Suppressor macrophage treated with lipopolysaccharide for 1 hour (primary cell): ENCODE measurements at regions not wholly inside any gene's neighbourhood (a gene's known extent, or its start where the extent isn't known, plus 50 kb on each side); places are given as distances from the start of the nearest gene placed in this dataset.
A peak's percentile ranks its signal among the peaks of the same experiment; 100 is the strongest.

Source experiments
- DNase-seq, 3 donors: peaks; one replicate each; pipeline ENCODE4 v3.0.0-alpha.2; 2020 to 2022

DNA sequence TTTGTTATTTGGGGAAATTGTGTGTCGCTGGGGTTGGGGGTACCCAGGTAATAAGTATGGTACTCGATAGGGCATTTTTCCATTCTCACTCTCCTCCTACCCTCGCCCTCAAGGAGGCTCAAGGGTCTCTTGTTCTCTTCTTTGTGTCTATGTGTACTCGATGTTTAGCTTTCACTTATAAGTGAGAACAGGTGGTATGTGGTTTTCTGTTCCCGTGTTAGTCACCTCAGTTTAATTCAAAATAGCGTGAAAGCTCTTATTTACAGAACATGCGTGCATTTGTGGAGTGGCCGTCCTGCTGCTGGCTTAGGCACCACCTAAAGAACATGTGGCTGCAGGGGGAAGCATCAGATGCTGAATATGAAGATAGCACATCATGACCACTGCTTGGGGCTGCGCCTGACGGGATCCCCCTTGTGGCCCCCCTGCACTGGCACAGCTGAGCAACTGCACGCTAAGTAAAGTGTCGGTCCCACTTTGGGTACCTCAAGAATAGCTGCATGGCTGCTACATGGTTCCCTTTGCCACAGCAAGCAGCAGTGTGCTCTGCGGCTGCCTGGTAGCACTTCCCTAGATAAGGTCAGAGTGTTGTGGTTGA lies 569.0 kb downstream of the DCDC2C start:
- DNase-seq, result no peak

DNA sequence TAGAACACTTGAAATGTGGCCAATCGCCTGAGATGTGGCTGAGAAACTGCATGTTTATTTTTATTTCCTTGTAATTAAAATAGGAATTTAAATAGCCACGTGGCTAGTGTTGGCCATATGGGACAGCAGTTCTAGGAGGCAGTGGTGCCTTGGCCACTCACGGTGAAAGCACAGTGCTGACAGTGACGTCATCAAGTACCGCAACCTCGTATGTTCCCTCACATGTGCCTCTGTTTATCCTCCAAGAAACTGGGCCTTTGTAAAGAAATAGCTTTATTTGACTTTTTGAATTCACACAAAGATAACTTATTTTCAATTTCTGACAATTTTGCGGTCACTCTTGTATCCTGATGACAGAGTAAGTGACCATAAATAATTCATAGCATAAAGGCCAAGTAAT lies 575.0 kb downstream of the DCDC2C start:
- DNase-seq, result no peak

DNA sequence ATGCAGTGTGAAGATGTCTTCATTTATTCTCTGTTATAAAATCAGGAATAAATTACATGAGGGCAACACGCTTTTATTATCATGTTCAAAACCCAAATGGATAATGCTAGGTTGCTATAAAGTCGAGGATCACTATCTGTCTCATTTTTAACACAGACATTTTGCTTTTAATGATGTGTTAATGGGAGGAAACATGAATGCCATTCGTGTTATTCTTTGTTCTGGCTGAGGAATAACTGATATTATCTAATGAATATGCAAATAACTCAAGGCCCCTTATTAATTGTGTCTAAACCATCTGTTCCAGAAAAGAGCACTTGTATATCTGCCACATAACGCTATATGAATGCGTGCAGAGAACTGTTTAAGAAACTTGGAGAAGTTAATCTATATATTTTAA lies 576.1 kb downstream of the DCDC2C start:
- DNase-seq, result no peak

DNA sequence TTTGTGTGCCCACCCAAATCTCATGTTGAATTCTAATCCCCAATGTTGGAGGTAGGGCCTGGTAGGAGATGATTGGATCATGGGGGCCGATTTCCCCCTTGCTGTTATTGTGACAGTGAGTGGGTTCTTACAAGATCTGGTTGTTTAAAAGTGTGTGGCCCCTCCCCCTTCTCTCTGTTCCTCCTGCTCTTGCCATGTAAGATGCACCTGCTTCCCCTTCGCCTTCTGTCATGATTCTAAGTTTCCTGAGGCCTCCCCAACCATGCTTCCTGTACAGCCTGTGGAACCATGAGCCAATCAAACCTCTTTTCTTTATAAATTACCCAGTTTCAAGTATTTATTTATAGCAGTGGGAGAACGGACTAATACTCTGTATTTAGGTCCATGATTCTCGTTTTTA lies 588.1 kb downstream of the DCDC2C start:
- no peak for DNase-seq

DNA sequence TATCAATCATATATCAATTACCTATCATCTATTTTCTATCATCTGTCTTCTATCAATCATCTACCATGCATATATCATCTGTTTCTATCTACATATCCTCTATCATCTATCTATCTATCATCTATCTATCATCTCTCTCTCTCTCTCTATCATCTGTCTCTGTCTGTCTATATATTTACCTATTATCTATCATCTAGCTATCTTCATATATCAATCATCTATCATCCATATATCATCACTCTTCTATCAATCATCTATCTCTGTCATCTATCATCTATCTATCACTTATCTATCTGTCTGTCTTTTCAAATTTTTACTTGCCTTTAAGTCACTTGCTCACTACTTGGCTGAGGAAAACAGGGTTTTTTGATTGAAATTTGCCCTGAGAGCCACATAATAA lies 592.3 kb downstream of the DCDC2C start:
- no peak for DNase-seq

DNA sequence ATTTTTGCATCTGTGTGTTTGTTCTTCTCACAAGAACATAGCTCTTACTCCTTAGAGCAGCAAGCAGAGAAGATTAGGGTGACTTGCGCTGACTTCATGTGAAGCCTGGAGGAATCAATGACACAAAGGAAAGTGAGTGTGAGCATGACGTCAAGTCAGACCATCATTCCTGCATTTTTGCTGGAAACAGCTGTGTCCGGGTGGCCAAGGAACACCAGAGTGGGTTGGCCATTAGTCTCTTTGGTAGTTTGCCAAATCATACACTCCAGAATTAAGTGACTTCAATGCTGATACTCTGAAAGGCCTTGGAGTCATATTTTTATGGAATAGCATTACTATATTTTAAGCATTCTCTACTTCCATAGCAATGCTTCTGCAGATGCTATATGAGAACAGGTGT lies 597.2 kb downstream of the DCDC2C start:
- no peak for DNase-seq

DNA sequence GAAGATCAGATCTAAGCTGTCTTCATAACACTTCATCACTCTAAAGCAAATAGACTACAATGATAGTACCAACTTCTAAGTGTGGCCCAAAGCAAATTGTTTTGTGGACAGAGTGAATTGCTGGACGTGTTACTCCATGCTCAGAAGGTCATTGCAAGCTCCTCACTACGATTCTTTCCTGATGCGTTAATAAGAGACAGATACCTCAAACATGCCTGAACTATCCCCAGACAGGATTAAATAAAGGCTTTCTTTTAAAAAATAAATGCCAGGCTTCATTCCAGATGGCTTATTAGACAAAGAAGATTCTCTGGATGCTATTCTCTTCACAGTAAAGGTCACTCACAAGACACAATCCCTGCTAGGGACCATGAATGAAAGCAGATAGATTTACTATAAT lies 621.2 kb downstream of the DCDC2C start:
- no peak for DNase-seq

DNA sequence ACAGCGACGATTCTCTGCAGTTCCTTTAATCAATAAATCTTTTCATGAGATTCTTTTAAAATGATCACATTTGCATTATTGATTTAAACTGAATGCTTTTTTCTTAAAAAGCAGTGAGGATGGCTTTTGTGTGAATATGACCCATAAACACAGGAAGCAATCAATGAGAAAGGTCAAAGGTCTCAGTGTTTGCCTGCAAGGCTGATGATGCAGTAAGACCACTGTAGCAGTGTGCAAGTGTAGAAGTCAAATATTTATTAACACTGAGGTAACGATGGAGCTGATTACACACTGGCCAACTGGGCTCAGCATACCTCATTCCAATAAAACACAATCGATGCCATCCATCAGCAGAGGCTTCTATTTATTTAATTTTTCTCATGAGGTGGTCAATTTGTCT lies 633.5 kb downstream of the DCDC2C start:
- no peak for DNase-seq

DNA sequence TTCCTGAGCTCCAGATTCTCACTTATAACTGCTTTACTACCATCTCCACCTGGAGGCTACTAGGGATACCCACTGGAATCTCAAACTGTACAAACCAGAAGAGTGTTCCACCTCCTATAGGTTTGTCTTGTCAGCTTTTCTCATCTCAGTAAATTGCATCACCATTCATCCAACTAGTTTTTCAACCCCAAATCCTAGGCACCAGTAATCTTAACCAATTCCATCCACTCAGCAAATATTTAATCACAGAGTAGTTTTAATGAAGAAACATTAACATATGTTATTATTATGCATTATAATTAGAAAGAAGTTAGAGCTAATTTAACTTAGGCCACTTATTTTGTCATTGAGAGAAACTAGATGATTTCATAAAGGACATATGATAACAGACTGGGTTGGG lies 635.0 kb downstream of the DCDC2C start:
- no peak for DNase-seq

DNA sequence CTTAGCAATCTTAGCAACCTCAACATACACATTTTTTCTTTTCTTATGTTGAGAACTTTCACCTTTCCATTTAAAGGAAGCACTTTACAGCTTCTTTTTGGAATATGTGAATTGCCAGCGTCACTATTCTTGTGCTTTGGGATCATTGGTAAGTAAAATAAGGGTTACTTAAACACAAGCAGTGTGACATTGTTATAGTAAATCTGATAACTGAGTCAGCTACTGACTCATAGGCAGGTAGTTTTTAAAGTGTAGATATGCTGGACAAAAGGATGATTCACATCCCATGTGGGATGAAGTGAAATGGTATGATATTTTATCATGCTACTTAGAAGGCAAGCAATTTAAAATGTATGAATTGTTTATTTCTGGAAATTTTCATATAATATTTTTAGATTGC lies 637.2 kb downstream of the DCDC2C start:
- no peak for DNase-seq

DNA sequence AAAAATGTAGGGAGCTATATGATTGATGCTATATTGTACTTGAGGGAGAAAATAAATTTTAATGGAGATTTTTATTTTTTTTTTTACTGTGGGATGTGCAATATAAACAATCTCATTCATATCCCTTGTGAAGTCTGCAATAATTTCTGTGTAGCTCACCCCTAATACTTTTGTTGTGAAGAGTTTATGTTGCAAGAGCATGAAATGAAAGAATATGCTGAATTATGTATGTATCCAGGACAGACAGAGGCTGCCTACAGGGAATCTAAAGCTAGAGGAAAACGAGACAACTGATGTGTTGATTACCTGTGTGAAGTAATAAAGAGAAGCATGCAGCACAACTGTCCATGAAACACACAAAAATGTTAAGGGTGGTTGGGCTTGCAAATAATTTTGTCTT lies 643.3 kb downstream of the DCDC2C start:
- no peak for DNase-seq

DNA sequence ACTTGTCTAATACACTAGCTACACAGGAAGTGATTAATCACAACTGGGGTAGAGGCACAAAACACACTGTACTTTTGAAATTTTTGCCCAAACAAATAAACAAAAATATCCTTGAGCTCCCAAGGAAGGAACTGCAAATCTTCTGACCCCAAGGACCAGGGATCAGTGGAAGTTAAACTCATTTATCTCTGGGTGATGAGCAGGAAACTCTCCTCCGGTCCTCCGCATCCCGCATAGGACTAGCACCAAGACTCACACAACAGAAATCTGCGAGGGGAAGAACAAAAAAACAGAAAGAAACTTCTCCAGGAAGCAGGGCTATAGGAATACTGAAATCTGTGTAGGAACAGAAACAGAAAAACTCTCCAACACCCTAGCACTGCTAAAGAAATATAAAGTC lies 650.3 kb downstream of the DCDC2C start:
- no peak for DNase-seq

DNA sequence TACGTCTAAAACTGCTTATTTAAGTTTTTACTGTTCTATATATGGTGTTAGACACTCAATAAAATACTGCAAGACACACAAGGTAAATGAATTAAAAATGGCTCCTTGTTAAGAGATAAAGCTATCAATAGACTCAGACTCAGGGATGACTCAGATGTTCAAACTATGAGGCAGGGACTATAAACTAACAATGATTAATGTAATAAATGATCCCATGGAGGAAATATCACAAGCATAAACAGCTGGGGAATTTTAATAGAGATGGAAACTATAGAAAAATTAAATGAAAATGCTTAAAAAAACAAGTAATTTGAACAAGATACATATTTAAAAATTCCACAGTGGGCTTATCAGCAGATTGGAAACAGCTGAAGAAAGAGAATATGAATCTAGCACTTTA lies 650.8 kb downstream of the DCDC2C start:
- DNase-seq, result no peak

DNA sequence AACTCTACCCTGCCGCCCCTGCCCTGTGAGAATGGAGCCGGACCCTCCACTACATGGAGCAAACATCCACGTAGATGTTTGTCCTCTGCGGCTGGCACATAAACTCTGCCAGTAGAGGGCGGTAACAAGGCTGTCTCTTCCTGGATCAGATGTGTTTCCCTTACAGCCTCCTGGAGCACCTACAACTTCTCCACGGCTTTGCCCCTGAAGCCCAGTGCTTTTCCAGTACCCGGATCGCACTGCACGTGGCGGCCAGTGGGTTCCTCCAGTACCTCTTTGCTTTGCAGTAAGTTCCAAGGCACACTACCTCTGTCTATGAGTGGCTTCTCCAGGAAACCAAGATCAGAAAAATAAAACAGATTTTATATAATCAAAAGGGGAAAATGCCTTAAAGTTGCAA lies 651.3 kb downstream of the DCDC2C start:
- peak; percentile 17 to 42 (median 19) for DNase-seq

DNA sequence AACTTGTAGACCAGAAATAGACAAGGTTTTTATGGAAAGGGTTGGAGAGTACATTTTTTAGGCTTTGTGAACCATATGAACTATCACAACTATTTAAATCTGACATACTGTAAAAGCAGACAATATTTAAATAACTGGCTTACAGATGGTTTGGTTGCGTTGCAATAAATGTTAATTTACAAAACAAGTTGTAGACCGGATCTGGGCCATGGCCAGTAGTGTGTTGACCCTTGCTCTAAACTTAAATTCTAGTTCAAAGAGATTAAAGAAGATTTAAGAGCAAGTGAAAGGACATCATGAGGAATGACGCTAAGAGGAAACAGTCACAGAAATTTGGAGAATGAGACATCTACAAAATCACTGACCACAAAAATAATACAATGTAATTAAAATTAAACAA lies 652.7 kb downstream of the DCDC2C start:
- DNase-seq, result no peak

DNA sequence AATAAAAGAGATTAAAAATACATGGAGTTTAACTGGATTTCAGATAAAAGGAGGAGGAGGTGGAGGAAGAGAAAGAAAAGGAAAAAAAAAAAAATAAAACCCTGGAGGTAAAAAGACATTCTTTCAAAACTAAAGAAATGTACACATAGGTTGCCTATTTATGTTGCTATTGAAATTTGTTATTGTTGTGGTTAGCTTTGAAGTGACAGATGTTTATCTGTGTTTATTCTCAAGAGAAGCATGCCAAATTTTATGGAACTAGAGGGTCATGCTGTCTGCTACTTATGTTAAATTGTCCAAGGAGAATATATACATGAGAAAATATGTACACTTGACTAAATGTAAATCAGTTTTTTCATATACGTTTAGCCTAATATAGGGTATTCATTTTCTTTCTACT lies 653.2 kb downstream of the DCDC2C start:
- DNase-seq, result no peak

DNA sequence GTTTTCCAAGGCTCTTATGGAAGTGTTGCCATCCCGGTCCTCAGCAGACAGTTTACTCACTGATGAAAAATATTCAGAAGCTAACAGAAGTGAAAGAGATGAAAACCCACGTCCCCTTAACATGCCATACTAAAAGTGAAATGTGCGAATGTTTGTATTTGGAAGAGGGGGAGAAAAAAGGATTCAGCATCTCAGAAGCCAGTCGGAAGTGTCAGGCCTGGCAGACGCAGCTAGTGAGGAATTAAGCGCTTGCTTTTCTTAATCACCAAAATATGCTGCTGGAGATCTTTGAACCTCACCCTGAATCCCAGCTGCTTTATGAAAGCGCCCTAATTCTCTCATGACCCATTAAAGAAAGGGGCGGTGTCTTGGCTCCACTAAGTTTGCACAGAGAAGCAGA lies 653.7 kb downstream of the DCDC2C start:
- DNase-seq, result no peak

DNA sequence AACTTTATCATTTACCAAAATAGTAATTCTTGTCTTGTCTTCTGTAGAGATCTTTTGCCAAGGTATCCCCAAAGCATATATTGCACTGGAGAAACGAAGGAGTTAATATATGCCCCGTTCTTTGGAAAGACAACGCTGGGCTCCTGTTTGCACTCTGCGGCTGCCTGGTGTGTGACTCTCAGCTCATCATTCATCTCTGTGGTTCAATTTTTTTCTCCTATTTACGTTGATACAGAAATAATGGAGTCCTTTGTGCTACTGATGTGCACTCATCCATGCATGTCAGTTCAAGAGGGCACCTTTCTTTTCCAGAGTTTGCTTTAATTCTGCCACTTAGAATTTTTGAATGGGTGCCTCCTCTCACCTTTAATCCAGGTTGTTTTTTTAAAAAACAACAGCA lies 655.5 kb downstream of the DCDC2C start:
- no peak for DNase-seq

DNA sequence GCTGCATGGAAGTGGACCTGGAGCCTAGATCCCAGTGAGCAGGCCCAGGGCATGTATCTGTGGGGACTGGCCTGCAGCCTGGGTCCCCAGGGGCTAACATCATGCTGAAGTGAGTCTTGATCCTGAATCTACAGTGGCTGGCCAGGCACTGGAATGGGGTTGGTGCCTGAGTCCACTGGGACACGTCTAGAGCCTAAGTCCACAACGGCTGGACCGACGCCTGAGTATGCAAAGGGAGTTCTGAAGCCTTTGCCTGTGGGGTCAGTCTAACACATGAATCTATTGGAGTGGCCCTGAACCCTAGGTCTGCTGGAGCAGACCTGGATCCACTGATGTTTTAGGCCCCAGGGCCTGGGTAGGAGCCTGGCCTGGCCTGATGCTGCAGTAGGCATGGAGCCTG lies 665.5 kb downstream of the DCDC2C start:
- no peak for DNase-seq

DNA sequence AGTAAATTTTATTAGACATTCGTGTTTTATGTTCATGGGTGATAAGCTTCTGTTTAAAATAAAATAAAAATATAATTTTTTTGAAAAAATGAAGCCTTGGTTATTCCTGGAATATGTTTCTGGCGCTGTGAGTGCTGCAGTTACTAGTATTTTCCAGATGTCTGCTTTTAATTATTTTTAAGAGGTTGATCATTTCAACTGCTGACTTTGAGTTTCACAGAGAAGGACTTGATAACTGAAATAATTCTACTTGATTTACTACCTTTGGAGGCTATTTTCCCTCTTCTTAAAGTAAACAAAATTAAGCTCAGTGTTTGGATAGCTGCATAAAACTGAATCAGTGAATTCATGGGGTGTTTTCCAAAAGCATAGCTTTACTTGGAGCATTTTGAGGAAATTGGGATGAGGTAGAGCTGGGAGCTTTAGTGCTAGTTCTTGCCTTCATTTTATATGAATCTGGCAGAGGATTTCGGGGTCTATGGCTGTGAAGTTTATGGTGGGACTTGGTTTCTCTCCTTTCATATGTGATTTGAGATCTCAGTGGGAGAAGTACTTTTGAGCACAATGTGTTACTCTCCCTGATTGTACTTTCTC lies 666.5 kb downstream of the DCDC2C start:
- DNase-seq, result no peak

DNA sequence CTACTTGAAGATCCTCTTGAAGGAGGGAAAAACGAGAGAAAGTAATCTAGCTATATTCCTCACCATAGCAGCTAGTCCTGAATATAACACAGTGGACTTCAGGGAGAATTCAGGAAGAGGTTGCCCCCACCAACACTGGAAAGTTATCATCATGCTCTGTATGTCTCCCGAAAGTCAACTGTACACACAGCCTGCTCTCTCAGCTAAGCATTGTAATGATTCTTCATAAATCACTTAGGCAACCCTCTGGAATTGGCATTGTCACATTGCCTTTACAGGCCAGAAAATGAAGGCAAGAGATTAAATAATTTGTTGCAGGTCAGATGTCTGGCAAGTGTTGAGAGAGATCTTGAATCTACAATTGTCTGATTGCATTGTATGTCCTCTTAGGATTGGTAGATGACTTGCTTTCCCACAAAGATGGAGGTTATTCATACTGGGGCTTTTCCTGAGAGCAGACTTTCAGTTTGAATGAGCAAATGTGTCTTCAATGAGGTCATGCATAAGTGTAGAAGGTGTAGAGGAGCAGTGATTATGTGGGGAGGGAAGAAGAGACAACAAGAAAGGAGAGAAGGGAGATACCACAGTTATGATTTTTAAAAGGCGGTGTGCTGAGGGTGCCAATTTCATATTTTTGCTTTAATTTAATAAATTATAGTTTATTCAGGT lies 667.2 kb downstream of the DCDC2C start:
- DNase-seq, result no peak

DNA sequence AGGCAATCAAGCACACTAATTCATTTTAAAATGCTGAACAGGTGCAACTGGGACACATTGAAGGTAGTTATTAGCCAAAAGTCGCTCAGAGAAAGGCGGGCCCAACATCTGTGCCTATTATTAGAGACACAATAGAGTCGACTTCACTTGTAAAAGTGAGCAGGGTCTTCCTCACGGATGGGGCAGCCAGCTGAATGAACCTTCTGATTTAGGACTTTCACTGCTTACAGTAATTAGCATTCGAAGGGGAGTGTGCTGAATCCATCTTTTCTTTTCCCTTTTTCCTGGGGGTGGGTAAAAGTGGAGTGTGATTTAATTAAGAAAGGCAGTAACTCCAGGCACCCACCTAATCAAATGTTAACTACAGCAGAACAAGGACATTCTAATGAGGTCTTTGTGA lies 677.7 kb downstream of the DCDC2C start:
- no peak for DNase-seq

DNA sequence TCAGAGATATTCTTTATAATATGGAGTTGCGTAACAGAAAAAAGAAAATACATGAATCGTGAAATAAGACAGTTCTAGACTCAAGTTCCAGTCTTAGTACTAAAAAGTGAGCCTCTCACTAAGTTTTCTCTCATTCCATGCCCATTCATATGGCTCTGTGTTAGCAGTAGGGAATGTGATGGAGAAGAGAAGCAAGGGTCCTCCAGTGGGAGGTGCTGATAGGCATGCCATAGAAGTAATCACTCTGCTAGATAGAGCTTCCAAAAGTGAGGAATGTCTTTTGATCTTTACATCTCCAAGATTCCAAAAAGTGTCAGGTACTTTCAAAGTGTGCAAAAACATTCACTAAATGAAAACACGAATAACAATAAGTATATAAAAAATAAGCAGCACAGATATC lies 678.4 kb downstream of the DCDC2C start:
- DNase-seq, result no peak

DNA sequence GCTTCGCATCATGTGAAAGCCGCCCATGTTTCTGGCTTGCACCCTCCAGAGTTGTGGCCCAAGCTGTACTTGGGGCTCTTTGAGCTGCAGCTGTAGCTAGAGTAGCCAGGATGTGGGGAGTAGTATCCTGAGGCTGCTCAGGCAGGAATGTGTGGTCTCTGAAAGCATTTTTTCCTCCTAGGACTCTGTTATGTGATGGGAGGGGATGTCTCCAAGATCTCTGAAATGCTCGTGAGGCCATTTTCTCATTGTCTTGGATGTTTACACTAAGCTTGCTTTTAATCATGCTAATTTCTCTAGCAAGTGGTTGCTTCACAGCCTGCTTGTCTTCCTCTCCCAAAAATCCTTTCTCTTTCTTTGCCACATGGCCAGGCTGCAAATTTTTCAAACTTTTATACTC lies 687.6 kb downstream of the DCDC2C start:
- no peak for DNase-seq

DNA sequence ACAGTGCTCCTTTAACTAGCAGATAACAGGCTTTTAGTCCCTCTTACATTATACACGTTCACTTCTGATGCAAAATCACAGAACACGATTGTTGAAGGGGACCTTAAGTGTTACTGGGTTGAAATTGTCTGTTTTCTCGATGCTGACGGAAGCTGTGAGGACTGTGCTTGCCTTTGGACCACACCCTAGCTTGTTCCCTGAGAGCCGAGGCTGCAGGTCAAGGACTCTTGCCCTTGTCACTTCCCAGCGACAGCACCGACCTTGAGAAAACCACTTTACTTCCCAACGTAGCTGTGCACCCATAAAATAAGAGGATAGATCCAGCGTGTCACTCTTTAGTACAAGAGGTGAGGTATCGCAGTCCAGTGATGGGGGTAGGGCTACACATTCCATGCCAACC lies 701.0 kb downstream of the DCDC2C start:
- no peak for DNase-seq
